Heart left ventricle (tissue), 16 donors: ENCODE measurements at regions not wholly inside any gene's neighbourhood (a gene's known extent, or its start where the extent isn't known, plus 50 kb on each side); places are given as distances from the start of the nearest gene placed in this dataset.

Experiments used
- ATAC-seq, 4 donors: fragments of 200-7000 bp; cut with Tn5 transposase; one replicate each; pipeline ENCODE4 v1.9.1; 2020 to 2022; ENCODE audit warnings: moderate library complexity in 4 of 4, mild to moderate bottlenecking in 3 of 4, moderate number of reproducible peaks in 1 of 4
- DNase-seq, 5 donors: peaks; one replicate each; pipeline ENCODE4 v3.0.0-alpha.2; 2020
- H3K27ac ChIP-seq, 12 donors: fragments of 200-600 bp; sonication (generic) in 4 of 12; one replicate each; pipeline versions ENCODE4 v1.5.0 to v1.8.0; 2016 to 2022; ENCODE audit warnings: mild to moderate bottlenecking in 2 of 12
- H3K27me3 ChIP-seq, 9 donors: fragments of 200-600 bp; sonication (generic) in 2 of 9; one replicate each; pipeline versions ENCODE4 v1.5.1 to v1.8.0; 2016 to 2022; ENCODE audit warnings: mild to moderate bottlenecking in 3 of 9
- H3K36me3 ChIP-seq, 9 donors: fragments of 200-600 bp; sonication (generic) in 2 of 9; one replicate each; pipeline versions ENCODE4 v1.5.0 to v1.8.0; 2018 to 2022; ENCODE audit warnings: mild to moderate bottlenecking in 2 of 9
- H3K4me1 ChIP-seq, 12 donors: fragments of 200-600 bp; sonication (generic) in 4 of 12; one replicate each; pipeline versions ENCODE4 v1.5.0 to v1.8.0; 2016 to 2022; ENCODE audit warnings: mild to moderate bottlenecking in 3 of 12
- H3K4me3 ChIP-seq, 12 donors: fragments of 200-600 bp; sonication (generic) in 4 of 12; one replicate each; pipeline versions ENCODE4 v1.5.0 to v1.8.0; 2017 to 2022; ENCODE audit warnings: mild to moderate bottlenecking in 9 of 12, moderate library complexity in 4 of 12
- H3K9me3 ChIP-seq, 12 donors: fragments of 200-600 bp; sonication (generic) in 4 of 12; one replicate each; pipeline versions ENCODE4 v1.5.0 to v1.8.0; 2016 to 2022; ENCODE audit warnings: mild to moderate bottlenecking in 1 of 12
- CTCF ChIP-seq, 12 donors: fragments of 200-600 bp; sonication (generic) in 4 of 12; IDR thresholded peaks; one replicate each; pipeline versions ENCODE4 v1.5.0 to v1.8.0; 2018 to 2022; ENCODE audit warnings: antibody characterized with exemption in 12 of 12, mild to moderate bottlenecking in 5 of 12
- POLR2A ChIP-seq, 2 donors: fragments of 450-650 bp; IDR thresholded peaks; one replicate each; pipeline ENCODE4 v1.6.1; 2017; ENCODE audit warnings: antibody characterized with exemption in 2 of 2, mild to moderate bottlenecking in 2 of 2, moderate library complexity in 2 of 2
- WGBS, 4 donors: extraction: QIAGEN DNeasy Blood & Tissue Kit in 2 of 4; methylation state at CpG; one replicate each; pipeline versions ENCODE4 v1.1.5 to v1.1.7; 2013 to 2018; 5-methylcytosine and 5-hydroxymethylcytosine counted together
- intact Hi-C, 10 donors: fragments of 100-400 bp; cut with DNase I; formaldehyde crosslinking; loops; one replicate each; pipeline versions ENCODE4 v1.11.1 to v1.14.2; 2022
- donor health status: ischemic (EF 13 %, LVEDD 7.1; RV severe dilation, severe dysfunction).
- donor health status: healthy with polysubstance abuse.
- donor health status: DM: no; HTN: yes; CAD: no.
- donor health status: DM: no; HTN: no; CAD: no.
- donor health status: ischemic (EF 25% LVEDD 6.9; RV normal size, moderate dysfunction).
- donor health status: ischemic (EF 25% LVEDD 5.7; RV mildly dilated, moderate dysfunction).
- donor health status: healthy.
- donor health status: DM: yes; HTN: yes; CAD: no.
- donor health status: ischemic (EF 35%, LVEDD 5.7; RV mildly dilated, moderate dysfunction).
- donor health status: nonischemic (EF 11% LVEDD 7.7; RV severe dilation, severe dysfunction).
- donor health status: DM: yes; HTN: yes; CAD: no.
- donor health status: PGD.
- donor health status: ischemic (EF 29% LVEDD 5.4; RV normal size, mild dysfunction).
- donor health status: nonischemic (EF 23%, LVEDD 6.1; RV moderate dilation, normal function).

GRCh38 chr2:121137571-121137970 is 147.4 kb downstream of the TFCP2L1 start:
- no peak overlapping the region for H3K4me3 ChIP-seq
- H3K9me3 ChIP-seq: peaks cover 0 to 7% (median 0%) of the 10 kb centered on the region in 12 donors
- 76 to 86% (median 82%) methylated on average over 7 of the region's 7 CpGs for WGBS, 4 donors
- no peaks in the 10 kb centered on the region for H3K36me3 ChIP-seq
- H3K27ac ChIP-seq: no peak overlapping the region
- H3K4me1 ChIP-seq: no peaks in the 10 kb centered on the region
- intact Hi-C loops: no loop called here
- DNase-seq: no peak
- no peak for ATAC-seq
- peaks cover 0 to 3% (median 0%) of the 10 kb centered on the region in 9 donors for H3K27me3 ChIP-seq
- no peak for TF ChIP-seq POLR2A (IDR thresholded peaks at IDR 0.05)
- no peak for TF ChIP-seq CTCF (IDR thresholded peaks at IDR 0.05)

- no peaks in the 10 kb centered on the region for H3K27me3 ChIP-seq
- H3K27ac ChIP-seq: no peak overlapping the region
- WGBS, 4 donors: 84 to 92% (median 89%) methylated on average over 3 of the region's 3 CpGs
- H3K9me3 ChIP-seq: peaks cover 0 to 7% (median 0%) of the 10 kb centered on the region in 12 donors
- no peak overlapping the region for H3K4me3 ChIP-seq
- H3K4me1 ChIP-seq: no peaks in the 10 kb centered on the region
- DNase-seq (no peak), ATAC-seq (no peak)
- TF ChIP-seq POLR2A (IDR thresholded peaks at IDR 0.05): no peak
- no peak for TF ChIP-seq CTCF (IDR thresholded peaks at IDR 0.05)
- H3K36me3 ChIP-seq: no peaks in the 10 kb centered on the region
- intact Hi-C loops: no loop called here
Measured at GRCh38 chr2:121140734-121141133, 144.3 kb downstream of the TFCP2L1 start.

- intact Hi-C loops: no loop called here
- WGBS, 4 donors: 77 to 100% (median 89%) methylated on average over 2 of the region's 2 CpGs
- no peak overlapping the region for H3K4me3 ChIP-seq
- no peak for TF ChIP-seq POLR2A (IDR thresholded peaks at IDR 0.05)
- no peak for TF ChIP-seq CTCF (IDR thresholded peaks at IDR 0.05)
- H3K9me3 ChIP-seq: peaks cover 0 to 7% (median 0%) of the 10 kb centered on the region in 12 donors
- H3K36me3 ChIP-seq: no peaks in the 10 kb centered on the region
- ATAC-seq (no peak), DNase-seq (no peak)
- peaks cover 0 to 12% (median 0%) of the 10 kb centered on the region in 12 donors for H3K4me1 ChIP-seq
- H3K27ac ChIP-seq: no peak overlapping the region
- no peaks in the 10 kb centered on the region for H3K27me3 ChIP-seq
Measured at GRCh38 chr2:121142452-121142851, 142.6 kb downstream of the TFCP2L1 start.

- no peak for DNase-seq
- Histone ChIP-seq H3K4me1 (peaks cover 0 to 12% (median 0%) of the 10 kb centered on the region in 12 donors), H3K27me3 (no peaks in the 10 kb centered on the region), H3K9me3 (peaks cover 0 to 7% (median 0%) of the 10 kb centered on the region in 12 donors), H3K4me3 (no peak overlapping the region), H3K36me3 (no peaks in the 10 kb centered on the region), H3K27ac (no peak overlapping the region)
- intact Hi-C loops: no loop called here
- ATAC-seq: no peak
- 82 to 94% (median 85%) methylated on average over 7 of the region's 7 CpGs for WGBS, 4 donors
- TF ChIP-seq POLR2A (IDR thresholded peaks at IDR 0.05): no peak
- TF ChIP-seq CTCF (IDR thresholded peaks at IDR 0.05): no peak
Measured at GRCh38 chr2:121144111-121144510, 140.9 kb downstream of the TFCP2L1 start.
